Sigmoid colon (tissue), 6 donors: ENCODE measurements at regions not wholly inside any gene's neighbourhood (a gene's known extent, or its start where the extent isn't known, plus 50 kb on each side); places are given as distances from the start of the nearest gene placed in this dataset.

Experiments used
- DNase-seq: peaks from one replicate; pipeline ENCODE4 v3.0.0-alpha.2; 2019
- H3K27ac ChIP-seq, 4 donors: fragments of 200-600 bp; sonication (generic); one replicate each; pipeline ENCODE4 v1.5.1; 2016 to 2019; ENCODE audit warnings: mild to moderate bottlenecking in 1 of 4
- H3K27me3 ChIP-seq, 3 donors: fragments of 200-600 bp; sonication (generic); one replicate each; pipeline ENCODE4 v1.5.1; 2019; ENCODE audit warnings: mild to moderate bottlenecking in 1 of 3
- H3K36me3 ChIP-seq, 4 donors: fragments of 200-600 bp; sonication (generic); one replicate each; pipeline ENCODE4 v1.5.1; 2016 to 2019
- H3K4me1 ChIP-seq, 4 donors: fragments of 200-600 bp; sonication (generic); one replicate each; pipeline ENCODE4 v1.5.1; 2017 to 2019
- H3K4me3 ChIP-seq, 4 donors: fragments of 200-600 bp; sonication (generic); one replicate each; pipeline ENCODE4 v1.5.1; 2017 to 2019; ENCODE audit warnings: mild to moderate bottlenecking in 2 of 4, moderate library complexity in 1 of 4
- H3K9me3 ChIP-seq, 4 donors: fragments of 200-600 bp in 3 of 4; sonication (generic) in 3 of 4; one replicate each; pipeline versions ENCODE4 v1.5.1 to v1.6.1; 2013 to 2019
- CTCF ChIP-seq, 4 experiments: fragments of 450-650 bp in 3 of 4; fragments of 200-600 bp in 1 of 4; IDR thresholded peaks; one replicate each; pipeline ENCODE4 v1.5.1; 2016 to 2019; ENCODE audit warnings: antibody characterized with exemption in 4 of 4, mild to moderate bottlenecking in 3 of 4, moderate library complexity in 2 of 4
- EP300 ChIP-seq, 4 donors: sonication (generic); formaldehyde crosslinking; IDR thresholded peaks; one replicate each; pipeline ENCODE4 v1.6.1; 2017; ENCODE audit warnings: antibody characterized with exemption in 4 of 4
- POLR2A ChIP-seq, 2 donors: fragments of 450-650 bp; IDR thresholded peaks; one replicate each; pipeline ENCODE4 v1.6.1; 2016; ENCODE audit warnings: antibody characterized with exemption in 2 of 2, mild to moderate bottlenecking in 2 of 2, moderate library complexity in 2 of 2
- POLR2AphosphoS5 ChIP-seq, 4 donors: sonication (generic); formaldehyde crosslinking; IDR thresholded peaks; one replicate each; pipeline ENCODE4 v1.6.1; 2017; ENCODE audit warnings: antibody characterized with exemption in 4 of 4
- WGBS, 2 donors: extraction: QIAGEN DNeasy Blood & Tissue Kit; methylation state at CpG; one replicate each; pipeline ENCODE4 v1.1.7; 2013; 5-methylcytosine and 5-hydroxymethylcytosine counted together
- intact Hi-C: fragments of 100-400 bp; cut with DNase I; formaldehyde crosslinking; loops from one replicate; pipeline ENCODE4 v1.15.1; 2023
- donor health status: healthy with polysubstance abuse.
- donor health status: healthy.

GRCh38 chr6:8578006-8578405 is 142.7 kb upstream of the SLC35B3 start:
- H3K4me1 ChIP-seq, result no peaks in the 10 kb centered on the region
- H3K9me3 ChIP-seq, result no peaks in the 10 kb centered on the region
- intact Hi-C loops, result no loop called here
- no peak for DNase-seq
- no peak overlapping the region for H3K27ac ChIP-seq
- H3K27me3 ChIP-seq, result no peaks in the 10 kb centered on the region
- WGBS, 2 donors, result 28 to 68% methylated on average over 1 of the region's 1 CpG
- H3K36me3 ChIP-seq, result no peaks in the 10 kb centered on the region
- TF ChIP-seq POLR2AphosphoS5 (IDR thresholded peaks at IDR 0.05) (no peak), POLR2A (IDR thresholded peaks at IDR 0.05) (no peak)
- no peak overlapping the region for H3K4me3 ChIP-seq

DNA sequence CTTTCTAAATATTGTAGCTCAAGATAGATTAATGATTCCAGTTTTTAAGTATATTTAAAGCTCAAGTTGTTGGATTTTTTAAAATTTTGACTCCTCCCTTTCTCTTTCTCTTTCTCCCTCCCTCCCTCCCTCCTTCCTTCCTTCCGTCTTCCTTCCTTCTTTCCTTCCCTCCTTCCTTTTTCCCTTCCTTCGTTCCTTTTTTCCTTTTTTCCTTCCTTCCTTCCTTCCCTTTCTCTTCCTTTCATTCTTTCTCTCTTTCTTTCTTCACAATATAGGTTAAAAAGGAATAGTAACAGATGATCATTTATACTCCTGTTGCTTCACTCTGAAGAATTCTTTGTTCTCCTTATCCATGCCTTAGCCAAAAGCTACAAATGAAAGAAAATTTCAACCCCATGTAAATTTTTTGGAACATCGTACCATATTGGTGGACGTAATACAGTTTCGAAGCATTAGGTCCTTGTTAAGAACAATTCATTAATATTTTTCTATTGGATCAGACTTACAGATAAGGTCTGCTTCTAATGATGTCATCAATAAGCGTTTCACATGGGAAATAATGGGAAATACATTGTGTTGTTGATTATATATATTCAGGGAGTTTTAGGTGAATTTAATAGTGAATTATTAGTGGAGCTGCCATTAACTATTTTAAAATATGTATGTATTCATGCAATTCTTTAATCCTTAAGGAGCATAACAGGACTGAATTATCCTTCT is 139.6 kb upstream of the SLC35B3 start:
- H3K9me3 ChIP-seq, result no peaks in the 10 kb centered on the region
- intact Hi-C loops, result no loop called here
- no peaks in the 10 kb centered on the region for H3K36me3 ChIP-seq
- no peak for DNase-seq
- H3K27me3 ChIP-seq, result no peaks in the 10 kb centered on the region
- H3K27ac ChIP-seq, result no peak overlapping the region
- TF ChIP-seq POLR2AphosphoS5 (IDR thresholded peaks at IDR 0.05) (no peak), EP300 (IDR thresholded peaks at IDR 0.05) (no peak), POLR2A (IDR thresholded peaks at IDR 0.05) (no peak), CTCF (IDR thresholded peaks at IDR 0.05) (no peak)
- H3K4me3 ChIP-seq, result no peak overlapping the region
- H3K4me1 ChIP-seq, result no peaks in the 10 kb centered on the region
- WGBS, 2 donors, result 81 to 89% methylated on average over 6 of the region's 6 CpGs

- Histone ChIP-seq H3K27ac (no peak overlapping the region), H3K4me3 (no peak overlapping the region), H3K4me1 (no peaks in the 10 kb centered on the region), H3K9me3 (no peaks in the 10 kb centered on the region), H3K27me3 (no peaks in the 10 kb centered on the region), H3K36me3 (no peaks in the 10 kb centered on the region)
- no peak for TF ChIP-seq POLR2A (IDR thresholded peaks at IDR 0.05)
- TF ChIP-seq POLR2AphosphoS5 (IDR thresholded peaks at IDR 0.05), result no peak
- no peak for TF ChIP-seq EP300 (IDR thresholded peaks at IDR 0.05)
- no peak for TF ChIP-seq CTCF (IDR thresholded peaks at IDR 0.05)
- DNase-seq, result no peak
- intact Hi-C loops, result no loop called here
- WGBS, 2 donors, result 95 to 98% methylated on average over 2 of the region's 2 CpGs
Observed at GRCh38 chr6:8574311-8574710, 139.0 kb upstream of the SLC35B3 start.

DNA sequence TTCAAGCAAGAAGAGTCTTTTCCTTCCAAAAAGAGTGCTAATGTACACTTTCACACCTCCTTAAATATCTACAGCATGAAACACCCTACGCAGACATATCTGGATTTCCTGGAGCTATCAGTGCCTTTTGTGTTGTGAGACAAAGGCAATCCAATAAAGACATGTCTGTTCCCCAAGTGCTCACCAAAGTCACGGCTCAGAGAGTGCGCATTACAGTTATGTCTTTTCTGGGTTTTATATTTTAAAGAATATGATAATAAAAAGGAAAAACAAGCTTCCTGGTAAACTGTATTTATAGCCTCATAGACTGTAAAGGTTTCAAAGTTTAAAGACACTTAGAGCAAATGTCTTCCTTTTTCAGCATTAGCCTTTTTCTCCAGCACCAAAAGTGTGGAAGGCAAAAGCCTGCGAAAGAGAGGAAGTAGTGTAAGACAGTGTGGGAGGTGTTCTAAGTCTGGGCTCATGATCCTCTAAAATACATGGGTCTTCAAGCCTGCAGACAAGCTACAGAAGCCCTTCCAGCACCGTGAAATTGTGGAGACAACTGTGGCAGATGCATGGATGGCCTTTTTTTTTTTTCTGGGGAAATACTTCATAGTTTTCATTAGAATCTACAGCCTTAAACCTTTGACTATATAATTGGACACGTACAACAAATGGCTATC is 135.0 kb upstream of the SLC35B3 start:
- Histone ChIP-seq H3K36me3 (no peaks in the 10 kb centered on the region), H3K4me3 (no peak overlapping the region), H3K9me3 (no peaks in the 10 kb centered on the region), H3K27ac (no peak overlapping the region), H3K4me1 (no peaks in the 10 kb centered on the region), H3K27me3 (no peaks in the 10 kb centered on the region)
- WGBS, 2 donors, result 56 to 77% methylated on average over 6 of the region's 6 CpGs
- DNase-seq, result no peak
- intact Hi-C loops, result no loop called here
- no peak for TF ChIP-seq EP300 (IDR thresholded peaks at IDR 0.05)
- no peak for TF ChIP-seq CTCF (IDR thresholded peaks at IDR 0.05)
- TF ChIP-seq POLR2A (IDR thresholded peaks at IDR 0.05), result no peak
- TF ChIP-seq POLR2AphosphoS5 (IDR thresholded peaks at IDR 0.05), result no peak

DNA sequence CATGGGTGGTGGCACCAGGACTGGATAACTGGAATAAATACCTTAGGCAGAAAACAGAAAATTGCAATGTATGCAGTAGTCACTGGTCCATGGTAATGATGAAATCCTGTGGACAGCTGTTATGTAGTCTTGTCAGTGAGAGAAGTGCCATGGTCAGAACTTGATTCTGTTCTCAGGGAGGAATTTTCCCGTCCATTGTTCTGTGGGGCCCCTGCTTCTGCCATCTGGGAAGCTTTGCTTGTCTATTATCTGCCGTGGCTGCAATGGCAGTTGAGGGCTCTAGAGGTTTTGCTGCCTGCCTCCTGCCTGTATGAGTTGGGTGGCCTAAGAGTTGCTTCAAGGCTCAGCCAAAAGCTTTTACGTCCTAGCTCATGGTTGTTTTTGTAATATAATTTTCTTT is 126.8 kb upstream of the SLC35B3 start:
- Histone ChIP-seq H3K9me3 (no peaks in the 10 kb centered on the region), H3K4me3 (no peak overlapping the region), H3K27me3 (no peaks in the 10 kb centered on the region), H3K27ac (no peak overlapping the region), H3K36me3 (no peaks in the 10 kb centered on the region), H3K4me1 (no peaks in the 10 kb centered on the region)
- no peak for TF ChIP-seq POLR2A (IDR thresholded peaks at IDR 0.05)
- no peak for TF ChIP-seq CTCF (IDR thresholded peaks at IDR 0.05)
- TF ChIP-seq EP300 (IDR thresholded peaks at IDR 0.05), result no peak
- TF ChIP-seq POLR2AphosphoS5 (IDR thresholded peaks at IDR 0.05), result no peak
- intact Hi-C loops, result no loop called here
- WGBS, 2 donors, result 79 to 89% methylated on average over 3 of the region's 3 CpGs
- no peak for DNase-seq
